Activated naive CD4-positive, alpha-beta T cell treated with anti-CD3 and anti-CD28 coated beads, Interleukin-2, amount 50 U/mL, for 24 hours (primary cell): ENCODE measurements at regions not wholly inside any gene's neighbourhood (a gene's known extent, or its start where the extent isn't known, plus 50 kb on each side); places are given as distances from the start of the nearest gene placed in this dataset.

Experiments used
- H3K27ac Mint-ChIP-seq: one replicate; pipeline ENCODE4 v1.8.0; 2021; ENCODE audit warnings: mild to moderate bottlenecking, mixed read lengths
- H3K27me3 Mint-ChIP-seq: one replicate; pipeline ENCODE4 v1.8.0; 2021; ENCODE audit warnings: mixed read lengths
- H3K36me3 Mint-ChIP-seq: one replicate; pipeline ENCODE4 v1.8.0; 2021; ENCODE audit warnings: mixed read lengths
- H3K4me1 Mint-ChIP-seq: one replicate; pipeline ENCODE4 v1.8.0; 2021; ENCODE audit warnings: mixed read lengths
- H3K4me3 Mint-ChIP-seq: one replicate; pipeline ENCODE4 v1.8.0; 2021; ENCODE audit warnings: mild to moderate bottlenecking, mixed read lengths
- H3K9me3 Mint-ChIP-seq: one replicate; pipeline ENCODE4 v1.8.0; 2021; ENCODE audit warnings: mixed read lengths

GRCh38 chr6:91669154-91669870 lies 1082.4 kb upstream of the MAP3K7 start:
- Mint-ChIP-seq H3K27me3 (no peaks in the 10 kb centered on the region), H3K9me3 (no peaks in the 10 kb centered on the region), H3K4me3 (no peak overlapping the region), H3K27ac (no peak overlapping the region), H3K36me3 (no peaks in the 10 kb centered on the region), H3K4me1 (no peaks in the 10 kb centered on the region)

GRCh38 chr6:91667596-91667995 lies 1080.7 kb upstream of the MAP3K7 start:
- H3K36me3 Mint-ChIP-seq = no peaks in the 10 kb centered on the region
- peaks cover 4% of the 10 kb centered on the region for H3K9me3 Mint-ChIP-seq
- H3K4me3 Mint-ChIP-seq = no peak overlapping the region
- H3K4me1 Mint-ChIP-seq = no peaks in the 10 kb centered on the region
- H3K27ac Mint-ChIP-seq = no peak overlapping the region
- no peaks in the 10 kb centered on the region for H3K27me3 Mint-ChIP-seq

- H3K27me3 Mint-ChIP-seq = no peaks in the 10 kb centered on the region
- H3K4me3 Mint-ChIP-seq = no peak overlapping the region
- no peak overlapping the region for H3K27ac Mint-ChIP-seq
- H3K4me1 Mint-ChIP-seq = no peaks in the 10 kb centered on the region
- no peaks in the 10 kb centered on the region for H3K36me3 Mint-ChIP-seq
- peaks cover 4% of the 10 kb centered on the region for H3K9me3 Mint-ChIP-seq
Observed at GRCh38 chr6:91664327-91664959, 1077.6 kb upstream of the MAP3K7 start.

GRCh38 chr6:91660893-91661292 lies 1074.0 kb upstream of the MAP3K7 start:
- no peak overlapping the region for H3K4me3 Mint-ChIP-seq
- no peak overlapping the region for H3K27ac Mint-ChIP-seq
- no peaks in the 10 kb centered on the region for H3K4me1 Mint-ChIP-seq
- no peaks in the 10 kb centered on the region for H3K27me3 Mint-ChIP-seq
- no peaks in the 10 kb centered on the region for H3K36me3 Mint-ChIP-seq
- H3K9me3 Mint-ChIP-seq = peaks cover 4% of the 10 kb centered on the region

- Mint-ChIP-seq H3K9me3 (peaks cover 4% of the 10 kb centered on the region), H3K27me3 (no peaks in the 10 kb centered on the region), H3K27ac (no peak overlapping the region), H3K4me1 (no peaks in the 10 kb centered on the region), H3K36me3 (no peaks in the 10 kb centered on the region), H3K4me3 (no peak overlapping the region)
Observed at GRCh38 chr6:91659891-91660290, 1073.0 kb upstream of the MAP3K7 start.

- Mint-ChIP-seq H3K27ac (no peak overlapping the region), H3K4me3 (no peak overlapping the region), H3K36me3 (no peaks in the 10 kb centered on the region), H3K27me3 (no peaks in the 10 kb centered on the region), H3K9me3 (no peaks in the 10 kb centered on the region), H3K4me1 (no peaks in the 10 kb centered on the region)
Observed at GRCh38 chr6:91654793-91655192, 1067.9 kb upstream of the MAP3K7 start.

GRCh38 chr6:91654357-91654756 lies 1067.5 kb upstream of the MAP3K7 start:
- Mint-ChIP-seq H3K9me3 (no peaks in the 10 kb centered on the region), H3K27ac (no peak overlapping the region), H3K27me3 (no peaks in the 10 kb centered on the region), H3K4me3 (no peak overlapping the region), H3K36me3 (no peaks in the 10 kb centered on the region), H3K4me1 (no peaks in the 10 kb centered on the region)

GRCh38 chr6:91653895-91654294 lies 1067.0 kb upstream of the MAP3K7 start:
- H3K4me1 Mint-ChIP-seq = no peaks in the 10 kb centered on the region
- H3K27ac Mint-ChIP-seq = no peak overlapping the region
- H3K4me3 Mint-ChIP-seq = no peak overlapping the region
- H3K9me3 Mint-ChIP-seq = no peaks in the 10 kb centered on the region
- H3K36me3 Mint-ChIP-seq = no peaks in the 10 kb centered on the region
- H3K27me3 Mint-ChIP-seq = no peaks in the 10 kb centered on the region

GRCh38 chr6:91653076-91653723 lies 1066.3 kb upstream of the MAP3K7 start:
- no peaks in the 10 kb centered on the region for H3K27me3 Mint-ChIP-seq
- no peaks in the 10 kb centered on the region for H3K36me3 Mint-ChIP-seq
- no peak overlapping the region for H3K27ac Mint-ChIP-seq
- H3K4me1 Mint-ChIP-seq = no peaks in the 10 kb centered on the region
- H3K9me3 Mint-ChIP-seq = no peaks in the 10 kb centered on the region
- no peak overlapping the region for H3K4me3 Mint-ChIP-seq

- Mint-ChIP-seq H3K36me3 (no peaks in the 10 kb centered on the region), H3K27ac (no peak overlapping the region), H3K9me3 (peaks cover 11% of the 10 kb centered on the region), H3K27me3 (no peaks in the 10 kb centered on the region), H3K4me3 (no peak overlapping the region), H3K4me1 (no peaks in the 10 kb centered on the region)
Observed at GRCh38 chr6:91646649-91647048, 1059.8 kb upstream of the MAP3K7 start.

- Mint-ChIP-seq H3K4me3 (no peak overlapping the region), H3K36me3 (no peaks in the 10 kb centered on the region), H3K27me3 (no peaks in the 10 kb centered on the region), H3K4me1 (no peaks in the 10 kb centered on the region), H3K27ac (no peak overlapping the region), H3K9me3 (peaks cover 18% of the 10 kb centered on the region)
Observed at GRCh38 chr6:91645811-91646210, 1058.9 kb upstream of the MAP3K7 start.

GRCh38 chr6:91637217-91637616 lies 1050.3 kb upstream of the MAP3K7 start:
- Mint-ChIP-seq H3K4me3 (no peak overlapping the region), H3K36me3 (no peaks in the 10 kb centered on the region)

GRCh38 chr6:91634791-91635190 lies 1047.9 kb upstream of the MAP3K7 start:
- Mint-ChIP-seq H3K4me1 (no peaks in the 10 kb centered on the region), H3K9me3 (peaks cover 11% of the 10 kb centered on the region), H3K27me3 (no peaks in the 10 kb centered on the region), H3K4me3 (no peak overlapping the region), H3K36me3 (no peaks in the 10 kb centered on the region), H3K27ac (no peak overlapping the region)

More at GRCh38 chr6:91637217-91637616, 1050.3 kb upstream of the MAP3K7 start:
- H3K4me1 Mint-ChIP-seq = no peaks in the 10 kb centered on the region
- no peak overlapping the region for H3K27ac Mint-ChIP-seq
- peaks cover 10% of the 10 kb centered on the region for H3K9me3 Mint-ChIP-seq
- H3K27me3 Mint-ChIP-seq = no peaks in the 10 kb centered on the region

GRCh38 chr6:91633374-91634111 lies 1046.7 kb upstream of the MAP3K7 start:
- H3K4me3 Mint-ChIP-seq = no peak overlapping the region
- no peaks in the 10 kb centered on the region for H3K27me3 Mint-ChIP-seq
- no peaks in the 10 kb centered on the region for H3K4me1 Mint-ChIP-seq
- H3K9me3 Mint-ChIP-seq = peaks cover 11% of the 10 kb centered on the region
- no peak overlapping the region for H3K27ac Mint-ChIP-seq
- no peaks in the 10 kb centered on the region for H3K36me3 Mint-ChIP-seq

- H3K4me3 Mint-ChIP-seq = no peak overlapping the region
- no peaks in the 10 kb centered on the region for H3K36me3 Mint-ChIP-seq
- no peaks in the 10 kb centered on the region for H3K27me3 Mint-ChIP-seq
- peaks cover 11% of the 10 kb centered on the region for H3K9me3 Mint-ChIP-seq
- H3K27ac Mint-ChIP-seq = no peak overlapping the region
- H3K4me1 Mint-ChIP-seq = no peaks in the 10 kb centered on the region
Observed at GRCh38 chr6:91632308-91632707, 1045.4 kb upstream of the MAP3K7 start.

- H3K27ac Mint-ChIP-seq = no peak overlapping the region
- H3K9me3 Mint-ChIP-seq = peaks cover 11% of the 10 kb centered on the region
- no peaks in the 10 kb centered on the region for H3K27me3 Mint-ChIP-seq
- H3K36me3 Mint-ChIP-seq = no peaks in the 10 kb centered on the region
- no peak overlapping the region for H3K4me3 Mint-ChIP-seq
- no peaks in the 10 kb centered on the region for H3K4me1 Mint-ChIP-seq
Observed at GRCh38 chr6:91631227-91631626, 1044.4 kb upstream of the MAP3K7 start.
